Type B pancreatic cell (in vitro differentiated cells): ENCODE measurements at regions not wholly inside any gene's neighbourhood (a gene's known extent, or its start where the extent isn't known, plus 50 kb on each side); places are given as distances from the start of the nearest gene placed in this dataset.

ENCODE experiments used
- DNase-seq: peaks from one replicate; pipeline ENCODE4 v3.0.0; 2021; ENCODE audit warnings: mixed read lengths; ENCODE audit not compliant: unreplicated experiment; ENCODE audit errors: extremely low spot score
- H3K27ac Mint-ChIP-seq: 2 replicates; pipeline ENCODE4 v1.8.0; 2021; ENCODE audit warnings: mild to moderate bottlenecking, mixed read lengths
- H3K27me3 Mint-ChIP-seq: 2 replicates; pipeline ENCODE4 v1.8.0; 2021; ENCODE audit warnings: mixed read lengths
- H3K36me3 Mint-ChIP-seq: 2 replicates; pipeline ENCODE4 v1.8.0; 2021; ENCODE audit warnings: mixed read lengths
- H3K4me1 Mint-ChIP-seq: one replicate; pipeline ENCODE4 v1.8.0; 2021; ENCODE audit warnings: mixed read lengths; ENCODE audit not compliant: unreplicated experiment
- H3K4me3 Mint-ChIP-seq: 2 replicates; pipeline ENCODE4 v1.8.0; 2021; ENCODE audit warnings: mild to moderate bottlenecking, mixed read lengths
- H3K9me3 Mint-ChIP-seq: 2 replicates; pipeline ENCODE4 v1.8.0; 2021; ENCODE audit warnings: mixed read lengths
- CTCF ChIP-seq: fragments of 200-600 bp; sonication (generic); conservative IDR thresholded peaks from 2 replicates; pipeline ENCODE4 v1.5.0; 2021; ENCODE audit warnings: antibody characterized with exemption, mild to moderate bottlenecking

- no peak for DNase-seq
- Mint-ChIP-seq H3K4me3 (no peak overlapping the region), H3K27ac (no peak overlapping the region), H3K36me3 (no peaks in the 10 kb centered on the region), H3K27me3 (no peaks in the 10 kb centered on the region), H3K9me3 (peaks cover 6% of the 10 kb centered on the region), H3K4me1 (peaks cover 5% of the 10 kb centered on the region)
- TF ChIP-seq CTCF: no peak
Measured at GRCh38 chr2:9077691-9078090, 74.2 kb upstream of the MBOAT2 start.

GRCh38 chr2:9076755-9077154 is 73.3 kb upstream of the MBOAT2 start:
- DNase-seq: no peak
- TF ChIP-seq CTCF: no peak
- H3K9me3 Mint-ChIP-seq: peaks cover 10% of the 10 kb centered on the region
- no peak overlapping the region for H3K4me3 Mint-ChIP-seq
- H3K27ac Mint-ChIP-seq: no peak overlapping the region
- H3K4me1 Mint-ChIP-seq: peaks cover 5% of the 10 kb centered on the region
- no peaks in the 10 kb centered on the region for H3K36me3 Mint-ChIP-seq
- H3K27me3 Mint-ChIP-seq: no peaks in the 10 kb centered on the region

- peaks cover 5% of the 10 kb centered on the region for H3K4me1 Mint-ChIP-seq
- peaks cover 6% of the 10 kb centered on the region for H3K9me3 Mint-ChIP-seq
- no peaks in the 10 kb centered on the region for H3K27me3 Mint-ChIP-seq
- no peak for TF ChIP-seq CTCF
- no peak for DNase-seq
- H3K36me3 Mint-ChIP-seq: no peaks in the 10 kb centered on the region
- no peak overlapping the region for H3K27ac Mint-ChIP-seq
- no peak overlapping the region for H3K4me3 Mint-ChIP-seq
Measured at GRCh38 chr2:9076210-9076609, 72.7 kb upstream of the MBOAT2 start.

- H3K36me3 Mint-ChIP-seq: no peaks in the 10 kb centered on the region
Measured at GRCh38 chr2:9074930-9075329, 71.4 kb upstream of the MBOAT2 start.

GRCh38 chr2:9071584-9072124 is 68.2 kb upstream of the MBOAT2 start:
- no peak for TF ChIP-seq CTCF
- Mint-ChIP-seq H3K27me3 (peaks cover 3% of the 10 kb centered on the region), H3K27ac (no peak overlapping the region), H3K4me3 (no peak overlapping the region), H3K9me3 (peaks cover 14% of the 10 kb centered on the region), H3K36me3 (no peaks in the 10 kb centered on the region), H3K4me1 (no peaks in the 10 kb centered on the region)
- no peak for DNase-seq

More at GRCh38 chr2:9074930-9075329, 71.4 kb upstream of the MBOAT2 start:
- Mint-ChIP-seq H3K4me1 (peaks cover 5% of the 10 kb centered on the region), H3K9me3 (peaks cover 10% of the 10 kb centered on the region), H3K4me3 (no peak overlapping the region), H3K27me3 (no peaks in the 10 kb centered on the region), H3K27ac (no peak overlapping the region)
- no peak for DNase-seq
- TF ChIP-seq CTCF: no peak

GRCh38 chr2:9071032-9071431 is 67.5 kb upstream of the MBOAT2 start:
- DNase-seq: no peak
- TF ChIP-seq CTCF: no peak
- H3K4me3 Mint-ChIP-seq: no peak overlapping the region
- peaks cover 14% of the 10 kb centered on the region for H3K9me3 Mint-ChIP-seq
- H3K27ac Mint-ChIP-seq: peak overlapping the region; percentile 40
- H3K27me3 Mint-ChIP-seq: peaks cover 3% of the 10 kb centered on the region
- H3K36me3 Mint-ChIP-seq: no peaks in the 10 kb centered on the region
- H3K4me1 Mint-ChIP-seq: no peaks in the 10 kb centered on the region
